ENCODE measurements at regions not wholly inside any gene's neighbourhood (a gene's known extent, or its start where the extent isn't known, plus 50 kb on each side); places are given as distances from the start of the nearest gene placed in this dataset.

- TF ChIP-seq POLR2A (IDR thresholded peaks at IDR 0.05): no peak
- TF ChIP-seq CTCF (IDR thresholded peaks at IDR 0.05): no peak
- no peak for TF ChIP-seq EP300 (IDR thresholded peaks at IDR 0.05)
Measured at GRCh38 chr14:23723911-23724310, 87.7 kb downstream of the DHRS2 start.
